Dedifferentiated amniotic fluid mesenchymal stem cell (primary cell): ENCODE measurements at regions not wholly inside any gene's neighbourhood (a gene's known extent, or its start where the extent isn't known, plus 50 kb on each side); places are given as distances from the start of the nearest gene placed in this dataset.

Source experiments
- DNase-seq: peaks from one replicate; pipeline ENCODE4 v3.0.0-alpha.2; 2016; ENCODE audit errors: extremely low spot score

GRCh38 chr7:153835103-153835502, 217.1 kb upstream of the DPP6 start:
- DNase-seq = no peak

- no peak for DNase-seq
These were observed 216.4 kb upstream of the DPP6 start for GRCh38 chr7:153835712-153836265.

- DNase-seq = no peak
These were observed 213.6 kb upstream of the DPP6 start for GRCh38 chr7:153838591-153838990.

GRCh38 chr7:153840861-153841260, 211.3 kb upstream of the DPP6 start:
- DNase-seq = no peak

GRCh38 chr7:153847828-153848227, 204.4 kb upstream of the DPP6 start:
- DNase-seq = no peak

- DNase-seq = no peak
These were observed 199.9 kb upstream of the DPP6 start for GRCh38 chr7:153852261-153852660.

GRCh38 chr7:153858355-153858754, 193.8 kb upstream of the DPP6 start:
- no peak for DNase-seq

- no peak for DNase-seq
These were observed 193.0 kb upstream of the DPP6 start for GRCh38 chr7:153859239-153859638.

- DNase-seq = no peak
These were observed 165.4 kb upstream of the DPP6 start for GRCh38 chr7:153886506-153887441.

GRCh38 chr7:153887749-153888569, 164.2 kb upstream of the DPP6 start:
- no peak for DNase-seq

GRCh38 chr7:153891990-153892389, 160.2 kb upstream of the DPP6 start:
- no peak for DNase-seq

- no peak for DNase-seq
These were observed 149.3 kb upstream of the DPP6 start for GRCh38 chr7:153902862-153903261.

GRCh38 chr7:153912211-153912610, 140.0 kb upstream of the DPP6 start:
- DNase-seq = no peak

- DNase-seq = no peak
These were observed 132.1 kb upstream of the DPP6 start for GRCh38 chr7:153920126-153920525.

- no peak for DNase-seq
These were observed 131.3 kb upstream of the DPP6 start for GRCh38 chr7:153920897-153921296.

- no peak for DNase-seq
These were observed 130.8 kb upstream of the DPP6 start for GRCh38 chr7:153921408-153921807.

- DNase-seq = no peak
These were observed 121.5 kb upstream of the DPP6 start for GRCh38 chr7:153930696-153931095.

GRCh38 chr7:153934048-153934447, 118.2 kb upstream of the DPP6 start:
- no peak for DNase-seq

GRCh38 chr7:153934629-153935028, 117.6 kb upstream of the DPP6 start:
- DNase-seq = no peak

GRCh38 chr7:153935095-153935494, 117.1 kb upstream of the DPP6 start:
- no peak for DNase-seq

GRCh38 chr7:153938451-153938850, 113.7 kb upstream of the DPP6 start:
- DNase-seq = no peak

- DNase-seq = no peak
These were observed 113.0 kb upstream of the DPP6 start for GRCh38 chr7:153939177-153939576.

- DNase-seq = no peak
These were observed 112.5 kb upstream of the DPP6 start for GRCh38 chr7:153939654-153940053.
